Esophagus muscularis mucosa (tissue), 3 donors: ENCODE measurements at regions not wholly inside any gene's neighbourhood (a gene's known extent, or its start where the extent isn't known, plus 50 kb on each side); places are given as distances from the start of the nearest gene placed in this dataset.

ENCODE experiments used
- POLR2A ChIP-seq: fragments of 450-650 bp; IDR thresholded peaks from one replicate; pipeline ENCODE4 v1.6.1; 2017; ENCODE audit warnings: antibody characterized with exemption, moderate library complexity, mild to moderate bottlenecking, low read depth
- TF ChIP-seq, protein P1 (sequence below), 3 experiments: fragments of 200-600 bp in 2 of 3; fragments of 450-650 bp in 1 of 3; sonication (generic) in 2 of 3; IDR thresholded peaks; one replicate each; pipeline ENCODE4 v1.5.1; 2017 to 2019; ENCODE audit warnings: antibody characterized with exemption in 3 of 3, mild to moderate bottlenecking in 2 of 3, moderate library complexity in 1 of 3

DNA sequence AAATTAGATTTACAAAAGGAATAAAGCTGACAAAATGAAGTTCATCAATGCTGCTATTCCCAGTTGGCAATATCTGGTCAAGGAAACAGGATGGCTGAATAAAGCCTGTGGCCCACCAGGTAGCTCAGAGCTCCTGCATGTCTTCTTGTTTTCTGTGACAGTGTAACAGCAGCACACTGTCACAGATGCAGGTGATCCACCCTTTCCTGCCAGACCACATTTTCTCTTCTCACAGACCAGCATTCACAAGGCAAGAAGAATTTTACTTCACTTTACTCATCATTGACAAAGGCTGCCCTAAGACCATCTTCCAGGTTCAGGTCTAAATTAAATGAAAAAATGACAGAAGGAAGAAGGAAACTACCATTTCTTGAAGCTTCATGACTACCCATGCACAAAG is 166.2 kb upstream of the MEIS1 start:
- TF ChIP-seq, protein P1, sequence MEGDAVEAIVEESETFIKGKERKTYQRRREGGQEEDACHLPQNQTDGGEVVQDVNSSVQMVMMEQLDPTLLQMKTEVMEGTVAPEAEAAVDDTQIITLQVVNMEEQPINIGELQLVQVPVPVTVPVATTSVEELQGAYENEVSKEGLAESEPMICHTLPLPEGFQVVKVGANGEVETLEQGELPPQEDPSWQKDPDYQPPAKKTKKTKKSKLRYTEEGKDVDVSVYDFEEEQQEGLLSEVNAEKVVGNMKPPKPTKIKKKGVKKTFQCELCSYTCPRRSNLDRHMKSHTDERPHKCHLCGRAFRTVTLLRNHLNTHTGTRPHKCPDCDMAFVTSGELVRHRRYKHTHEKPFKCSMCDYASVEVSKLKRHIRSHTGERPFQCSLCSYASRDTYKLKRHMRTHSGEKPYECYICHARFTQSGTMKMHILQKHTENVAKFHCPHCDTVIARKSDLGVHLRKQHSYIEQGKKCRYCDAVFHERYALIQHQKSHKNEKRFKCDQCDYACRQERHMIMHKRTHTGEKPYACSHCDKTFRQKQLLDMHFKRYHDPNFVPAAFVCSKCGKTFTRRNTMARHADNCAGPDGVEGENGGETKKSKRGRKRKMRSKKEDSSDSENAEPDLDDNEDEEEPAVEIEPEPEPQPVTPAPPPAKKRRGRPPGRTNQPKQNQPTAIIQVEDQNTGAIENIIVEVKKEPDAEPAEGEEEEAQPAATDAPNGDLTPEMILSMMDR (IDR thresholded peaks at IDR 0.05): no peak
- no peak for TF ChIP-seq POLR2A
